Cardiac muscle cell (in vitro differentiated cells and primary cell): ENCODE measurements at regions not wholly inside any gene's neighbourhood (a gene's known extent, or its start where the extent isn't known, plus 50 kb on each side); places are given as distances from the start of the nearest gene placed in this dataset.
A peak's percentile ranks its signal among the peaks of the same experiment; 100 is the strongest.

Source experiments
- DNase-seq, 2 donors: peaks; one replicate each; pipeline versions ENCODE4 v3.0.0 to v3.0.0-alpha.2; 2010 to 2017; ENCODE audit warnings: low read depth in 1 of 2, low spot score in 1 of 2
- H3K27ac ChIP-seq: fragments of 200-600 bp; sonication (generic); 2 replicates; pipeline ENCODE4 v1.5.1; 2016
- H3K27me3 ChIP-seq: fragments of 200-600 bp; sonication (generic); 2 replicates; pipeline ENCODE4 v1.6.0; 2016; ENCODE audit warnings: control low read depth
- H3K36me3 ChIP-seq: fragments of 200-600 bp; sonication (generic); 2 replicates; pipeline ENCODE4 v1.5.1; 2016; ENCODE audit warnings: control low read depth
- H3K4me1 ChIP-seq: fragments of 200-600 bp; sonication (generic); 2 replicates; pipeline ENCODE4 v1.8.1; 2017; ENCODE audit warnings: low read depth, mild to moderate bottlenecking, mixed run types
- H3K4me3 ChIP-seq: fragments of 200-600 bp; sonication (generic); 2 replicates; pipeline ENCODE4 v1.5.1; 2016; ENCODE audit warnings: mild to moderate bottlenecking
- H3K9me3 ChIP-seq: fragments of 200-600 bp; sonication (generic); 2 replicates; pipeline ENCODE4 v1.5.1; 2017; ENCODE audit warnings: low read depth, mild to moderate bottlenecking, control low read depth
- CTCF ChIP-seq: IDR thresholded peaks from 2 replicates; pipeline ENCODE4 v1.5.1; 2012; ENCODE audit warnings: low read depth, mild to moderate bottlenecking, low read length

- no peaks in the 10 kb centered on the region for H3K27me3 ChIP-seq
- no peaks in the 10 kb centered on the region for H3K36me3 ChIP-seq
- no peak for DNase-seq
- TF ChIP-seq CTCF = no peak
- no peaks in the 10 kb centered on the region for H3K4me1 ChIP-seq
- H3K9me3 ChIP-seq = peaks cover 3% of the 10 kb centered on the region
- no peak overlapping the region for H3K4me3 ChIP-seq
- no peak overlapping the region for H3K27ac ChIP-seq
Observed at GRCh38 chr1:172717722-172718465, 59.0 kb downstream of the FASLG start.

GRCh38 chr1:172719066-172719627, 60.2 kb downstream of the FASLG start:
- TF ChIP-seq CTCF = no peak
- Histone ChIP-seq H3K4me3 (no peak overlapping the region), H3K9me3 (peaks cover 3% of the 10 kb centered on the region), H3K36me3 (no peaks in the 10 kb centered on the region), H3K4me1 (no peaks in the 10 kb centered on the region), H3K27ac (no peak overlapping the region), H3K27me3 (no peaks in the 10 kb centered on the region)
- DNase-seq = peak in 1 of 2 donors; percentile 46

GRCh38 chr1:172719694-172720138, 60.8 kb downstream of the FASLG start:
- H3K4me3 ChIP-seq = no peak overlapping the region
- no peaks in the 10 kb centered on the region for H3K36me3 ChIP-seq
- peak; percentile 71 for TF ChIP-seq CTCF
- H3K27me3 ChIP-seq = no peaks in the 10 kb centered on the region
- no peaks in the 10 kb centered on the region for H3K4me1 ChIP-seq
- no peak overlapping the region for H3K27ac ChIP-seq
- peaks cover 3% of the 10 kb centered on the region for H3K9me3 ChIP-seq
- peak; percentile 46 to 69 for DNase-seq

GRCh38 chr1:172720339-172720738, 61.4 kb downstream of the FASLG start:
- Histone ChIP-seq H3K4me1 (no peaks in the 10 kb centered on the region), H3K9me3 (peaks cover 3% of the 10 kb centered on the region), H3K36me3 (no peaks in the 10 kb centered on the region), H3K4me3 (no peak overlapping the region), H3K27me3 (no peaks in the 10 kb centered on the region), H3K27ac (no peak overlapping the region)
- DNase-seq = no peak
- TF ChIP-seq CTCF = no peak

GRCh38 chr1:172723251-172723650, 64.3 kb downstream of the FASLG start:
- Histone ChIP-seq H3K36me3 (no peaks in the 10 kb centered on the region), H3K27me3 (no peaks in the 10 kb centered on the region), H3K4me1 (no peaks in the 10 kb centered on the region), H3K4me3 (no peak overlapping the region), H3K9me3 (peaks cover 3% of the 10 kb centered on the region), H3K27ac (no peak overlapping the region)
- peak in 1 of 2 donors; percentile 55 for DNase-seq
- TF ChIP-seq CTCF = no peak
